Erythroblast (primary cell): ENCODE measurements at regions not wholly inside any gene's neighbourhood (a gene's known extent, or its start where the extent isn't known, plus 50 kb on each side); places are given as distances from the start of the nearest gene placed in this dataset.

Experiments used
- GATA1 ChIP-seq: IDR thresholded peaks from 2 replicates; pipeline ENCODE4 v1.6.1; 2011; ENCODE audit warnings: low read depth, mild to moderate bottlenecking, control low read depth, low read length, moderate library complexity
- POLR2A ChIP-seq: IDR thresholded peaks from 2 replicates; pipeline ENCODE4 v1.6.1; 2011; ENCODE audit warnings: mild to moderate bottlenecking, low read length

DNA sequence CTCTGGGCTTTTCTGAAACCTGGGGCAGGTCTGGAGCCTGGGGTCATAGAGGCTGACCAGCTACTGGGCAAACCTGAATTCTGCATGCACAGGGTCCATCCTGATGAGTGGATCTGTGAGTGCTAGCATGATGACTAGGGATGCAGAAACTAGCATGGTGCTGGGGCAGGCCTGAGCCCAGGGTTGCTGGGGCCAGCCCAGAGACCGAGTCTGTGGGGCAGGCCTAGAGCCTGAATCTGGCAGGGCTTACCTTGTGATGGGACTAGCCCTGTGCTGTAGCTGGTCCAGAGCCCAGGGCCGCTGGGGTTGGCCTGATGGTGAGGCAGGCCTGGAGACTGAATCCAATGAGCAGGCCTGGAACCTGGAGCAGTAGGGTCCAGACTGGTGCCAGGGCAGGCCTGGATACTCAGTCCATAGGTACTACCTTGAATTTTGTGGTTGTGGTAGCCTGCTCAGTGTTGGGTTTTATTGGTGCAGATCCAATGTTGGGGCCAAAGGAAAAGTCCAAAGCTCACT lies 313.5 kb downstream of the TLR4 start:
- no peak for TF ChIP-seq POLR2A
- TF ChIP-seq GATA1: no peak
